ENCODE measurements at regions not wholly inside any gene's neighbourhood (a gene's known extent, or its start where the extent isn't known, plus 50 kb on each side); places are given as distances from the start of the nearest gene placed in this dataset.

GRCh38 chr6:147135211-147135681, 69.0 kb upstream of the STXBP5 start:
- peak; percentile 61 for DNase-seq (ENCODE audit: low read depth)

- no peak for DNase-seq (ENCODE audit: low read depth)
These were observed 68.2 kb upstream of the STXBP5 start for GRCh38 chr6:147136057-147136456.

GRCh38 chr6:147137986-147138385, 66.2 kb upstream of the STXBP5 start:
- no peak for DNase-seq (ENCODE audit: low read depth)

- DNase-seq (ENCODE audit: low read depth): no peak
These were observed 65.4 kb upstream of the STXBP5 start for GRCh38 chr6:147138835-147139234.

- DNase-seq (ENCODE audit: low read depth): no peak
These were observed 62.4 kb upstream of the STXBP5 start for GRCh38 chr6:147141711-147142308.

- no peak for DNase-seq (ENCODE audit: low read depth)
These were observed 61.5 kb upstream of the STXBP5 start for GRCh38 chr6:147142684-147143245.

GRCh38 chr6:147149092-147149491, 55.1 kb upstream of the STXBP5 start:
- DNase-seq (ENCODE audit: low read depth): no peak

GRCh38 chr6:147149826-147150225, 54.4 kb upstream of the STXBP5 start:
- DNase-seq (ENCODE audit: low read depth): no peak

- no peak for DNase-seq (ENCODE audit: low read depth)
These were observed 53.9 kb upstream of the STXBP5 start for GRCh38 chr6:147150293-147150692.
